DMS79 (cell line): ENCODE measurements at regions not wholly inside any gene's neighbourhood (a gene's known extent, or its start where the extent isn't known, plus 50 kb on each side); places are given as distances from the start of the nearest gene placed in this dataset.
"Not testable (repeated sequence)": the region's sequence is repeated elsewhere in the genome, so short reads cannot be mapped to it uniquely, and the experiment has no call there.

Source experiments
- DNase-seq: peaks from one replicate; lab custom pipeline; 2025; lab: John Stamatoyannopoulos, UW

DNA sequence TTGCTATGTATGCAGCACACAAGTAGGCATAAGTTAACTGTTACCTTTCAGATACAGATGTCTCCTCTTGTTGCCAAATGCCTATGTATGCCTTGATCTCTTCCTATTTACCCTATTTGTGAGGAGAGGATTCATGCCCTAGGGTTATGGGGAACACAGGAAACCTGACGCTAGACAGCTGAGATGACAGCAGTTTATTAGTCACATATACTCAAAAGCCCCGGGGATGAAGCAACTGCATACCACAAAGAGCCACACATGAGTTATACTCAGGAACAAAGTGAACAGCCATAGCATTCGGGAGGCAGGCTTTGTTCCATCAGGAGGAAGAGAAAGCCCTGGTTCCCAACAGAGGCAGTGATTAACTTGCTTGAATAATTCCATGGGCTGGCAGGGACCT, 1011.7 kb upstream of the PCDH7 start:
- no peak for DNase-seq

DNA sequence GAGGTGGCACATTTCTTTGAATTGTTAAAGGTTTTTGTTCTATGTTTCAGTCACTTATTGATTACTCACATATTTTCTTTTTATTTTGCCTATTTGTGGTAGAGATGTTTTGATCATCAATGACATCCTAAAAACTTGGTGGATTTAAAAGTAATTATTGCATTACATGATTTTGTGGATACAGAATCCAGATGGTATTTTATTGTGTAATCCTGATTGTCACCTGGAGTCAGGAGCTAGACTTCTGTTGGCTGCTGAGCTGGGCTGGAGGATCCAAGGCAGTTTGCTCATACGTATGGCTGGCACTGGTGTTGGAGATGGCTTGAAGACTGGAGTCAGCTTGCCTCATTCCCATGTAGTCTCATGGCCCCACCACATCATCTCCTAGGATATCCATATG, 1009.6 kb upstream of the PCDH7 start:
- no peak for DNase-seq

DNA sequence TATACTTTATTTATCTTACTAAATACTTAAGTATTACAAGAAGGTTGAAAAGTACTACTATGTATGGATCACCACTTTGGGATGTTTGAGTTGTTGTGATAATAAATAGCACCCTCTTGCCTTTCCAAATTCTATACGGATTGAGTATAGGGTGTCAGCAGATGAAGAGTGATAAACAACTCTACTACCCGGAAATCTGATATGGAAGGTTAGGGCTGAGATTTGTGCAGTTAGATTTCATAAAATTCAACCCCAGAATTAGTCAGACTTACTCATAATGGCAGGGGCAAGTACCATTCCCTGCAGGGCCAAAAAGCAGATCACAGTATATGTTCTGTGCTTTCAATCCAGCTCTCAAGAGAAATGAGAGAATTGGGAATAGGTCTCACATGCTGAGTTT, 1008.9 kb upstream of the PCDH7 start:
- no peak for DNase-seq

DNA sequence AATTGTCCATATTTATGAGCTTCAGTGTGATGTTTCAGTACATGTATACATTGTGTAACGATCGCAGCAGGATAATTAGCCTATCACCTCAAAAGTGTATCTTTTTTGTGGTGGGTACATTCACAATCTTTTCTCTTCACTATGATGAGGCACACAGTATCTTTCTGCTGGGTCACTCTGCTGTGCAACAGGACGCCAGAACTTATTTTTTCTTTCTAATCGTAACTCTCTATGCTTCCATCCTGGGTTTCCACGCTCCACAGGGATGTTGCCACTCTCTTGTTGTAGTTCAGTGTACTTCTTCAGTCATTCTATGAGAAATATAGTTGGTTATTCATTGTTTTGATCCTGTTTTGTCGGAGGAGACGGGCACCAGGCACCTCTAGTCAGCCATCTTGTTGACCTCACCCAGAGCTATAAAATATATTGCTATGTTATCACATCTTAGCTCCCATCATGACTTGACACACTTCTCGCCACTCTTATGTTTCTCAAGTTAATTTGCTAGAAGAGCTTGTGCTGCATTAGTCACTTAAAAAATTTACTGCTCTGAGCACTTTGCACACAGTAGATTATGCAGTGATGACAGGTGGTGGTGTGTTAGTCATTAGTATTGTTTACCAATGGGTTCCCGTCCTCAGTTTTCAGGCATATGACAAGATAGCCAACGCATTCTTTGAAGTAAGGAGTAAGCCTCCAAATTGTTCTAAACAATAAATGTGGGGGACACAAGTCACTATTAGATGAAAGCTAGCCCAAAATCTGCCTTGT, 1002.7 kb upstream of the PCDH7 start:
- no peak for DNase-seq

DNA sequence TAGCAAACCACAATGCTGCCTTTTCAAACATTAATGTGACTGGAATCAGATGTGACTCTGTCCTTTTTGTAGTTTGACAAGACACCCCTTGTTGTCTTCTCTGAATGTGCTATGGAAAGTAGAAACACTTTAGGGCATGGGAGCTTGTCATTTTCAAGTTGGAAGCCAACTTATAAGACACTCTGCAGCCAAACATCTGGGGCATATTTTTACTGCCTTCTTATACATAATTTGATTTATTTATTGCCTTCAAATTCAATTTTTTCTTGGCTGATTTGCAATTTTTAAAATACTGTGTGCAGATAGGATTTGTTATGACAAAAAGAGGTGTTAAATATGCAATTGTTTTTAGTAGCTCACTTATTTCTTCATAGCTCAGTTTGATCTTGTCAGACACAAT, 1002.0 kb upstream of the PCDH7 start:
- DNase-seq: no peak

DNA sequence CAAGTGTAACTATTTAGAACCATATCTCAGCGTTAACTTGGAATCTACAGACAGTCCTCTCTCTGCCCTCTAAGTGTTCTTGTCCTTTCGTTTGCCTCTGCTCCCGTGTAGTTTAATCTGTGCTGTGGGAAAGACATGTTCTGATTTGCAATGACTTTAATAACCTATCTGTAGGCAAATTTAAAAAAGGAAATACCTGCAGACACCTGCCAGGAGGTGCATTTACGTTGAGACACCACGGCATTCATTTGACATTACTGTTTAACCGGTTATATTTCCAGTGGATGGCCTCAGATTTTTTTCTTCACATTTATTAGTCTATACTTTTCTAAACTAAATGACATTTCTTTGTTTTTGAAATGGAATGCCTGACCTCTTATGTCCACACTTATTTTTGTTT, 997.9 kb upstream of the PCDH7 start:
- no peak for DNase-seq

DNA sequence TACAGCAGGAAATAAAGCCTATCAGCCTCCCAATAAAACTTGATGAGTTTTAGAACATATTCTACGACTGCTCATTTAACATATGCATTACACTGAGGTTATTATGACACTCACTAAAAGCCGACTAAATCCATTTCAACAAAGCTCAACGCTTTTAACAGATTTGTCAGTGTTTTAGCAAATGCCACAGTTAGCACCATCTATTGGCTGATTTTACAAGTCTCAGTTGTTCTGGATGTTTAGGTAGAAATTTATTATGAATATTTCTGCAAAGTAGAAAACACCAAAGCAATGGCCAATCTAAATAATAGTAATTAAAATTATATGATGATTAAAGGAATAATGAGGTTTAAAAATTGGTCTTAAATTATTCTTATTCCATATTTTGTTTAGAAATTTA, 993.2 kb upstream of the PCDH7 start:
- no peak for DNase-seq

DNA sequence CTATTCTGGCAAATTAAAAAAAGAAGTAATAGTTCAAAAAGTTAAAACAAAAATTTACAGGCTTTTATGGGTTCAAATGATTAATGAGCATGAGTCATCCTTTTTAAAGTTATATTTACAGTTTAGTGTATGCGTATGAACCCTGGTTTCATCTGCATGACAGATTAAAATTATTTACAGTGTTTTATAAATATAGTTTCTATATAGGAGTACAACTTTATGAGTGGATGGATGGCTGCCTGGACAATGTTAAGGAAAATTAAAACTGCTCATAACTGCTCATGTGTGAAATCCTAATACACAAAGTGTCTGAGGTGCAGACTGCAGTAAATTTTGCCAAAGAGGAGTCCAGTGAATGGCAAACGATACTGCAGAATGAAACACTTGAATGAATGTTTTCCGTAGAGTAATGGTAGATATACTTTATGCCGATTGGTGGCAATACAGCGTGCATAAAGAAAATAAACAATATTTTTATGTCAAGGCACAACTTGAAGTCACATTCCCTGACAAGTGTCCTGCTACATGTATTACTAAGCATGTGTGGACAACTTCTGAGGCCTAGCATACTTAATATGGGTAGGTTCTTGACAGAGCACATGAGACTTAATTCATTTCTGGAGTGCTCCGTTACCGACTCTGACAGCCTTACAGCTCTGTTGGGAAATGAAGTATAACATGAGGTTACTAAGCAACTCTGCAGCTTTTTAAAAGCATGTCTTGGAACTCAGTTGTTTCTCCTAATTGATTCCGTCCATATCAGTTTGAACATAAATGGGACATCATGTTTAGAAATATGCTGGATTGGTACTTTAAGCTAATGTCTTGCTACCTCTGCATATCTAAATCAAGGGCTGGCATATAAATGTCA, 985.6 kb upstream of the PCDH7 start:
- no peak for DNase-seq

DNA sequence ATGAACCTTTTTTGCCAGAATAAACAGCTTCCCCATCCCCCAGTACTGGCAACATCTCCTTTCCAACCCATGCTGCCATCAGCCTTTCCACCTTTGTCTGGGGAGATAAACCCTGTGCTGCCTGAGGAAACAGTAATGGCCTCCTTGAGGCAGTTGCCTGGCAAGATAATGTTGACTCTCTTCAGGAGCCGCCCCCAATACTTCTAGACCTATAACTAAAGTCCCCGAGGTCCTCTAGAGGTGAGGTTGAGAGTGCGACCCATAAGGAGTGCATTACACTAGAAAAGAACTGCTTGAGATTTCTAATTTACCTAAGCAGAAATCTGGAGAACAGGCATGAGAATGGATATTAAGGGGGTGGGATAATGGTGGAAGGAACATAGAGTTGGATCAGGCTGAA, 963.2 kb upstream of the PCDH7 start:
- DNase-seq: no peak

DNA sequence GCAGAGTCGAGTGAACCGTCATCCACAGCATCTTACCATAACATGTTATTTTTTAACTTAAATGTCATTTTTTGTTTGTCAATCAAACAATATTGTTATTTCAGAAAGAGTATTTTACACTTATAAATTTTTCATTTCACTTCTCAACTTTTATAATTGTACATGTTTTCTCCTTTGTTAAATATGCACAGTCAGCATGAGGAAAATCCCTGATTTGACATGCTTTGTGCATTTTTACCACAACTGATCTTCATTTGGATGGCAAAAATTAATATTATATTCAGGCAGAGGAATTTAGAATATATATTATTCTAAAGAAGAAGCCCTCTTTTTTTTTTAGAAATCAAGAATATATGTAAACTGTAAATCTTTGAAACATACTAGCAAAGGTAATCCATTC, 958.0 kb upstream of the PCDH7 start:
- DNase-seq: no peak

DNA sequence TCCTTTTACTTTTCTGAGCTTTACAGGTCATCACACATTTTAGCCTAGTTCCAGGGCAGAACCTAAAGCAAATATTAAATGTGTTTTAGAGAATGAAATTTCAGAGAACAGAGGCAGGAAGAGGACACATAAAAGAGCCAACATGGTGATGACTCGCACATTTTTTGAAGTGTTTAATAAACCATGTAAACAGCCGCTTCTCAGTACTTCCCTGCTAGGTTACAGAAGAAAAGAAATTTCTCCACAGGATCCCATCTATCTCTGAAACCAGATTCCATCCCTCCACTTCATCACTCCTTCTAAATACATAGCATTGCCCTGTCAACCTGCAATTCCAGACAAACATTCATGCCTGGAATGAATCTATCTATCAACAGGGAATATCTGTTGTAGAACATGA, 949.5 kb upstream of the PCDH7 start:
- DNase-seq: no peak

DNA sequence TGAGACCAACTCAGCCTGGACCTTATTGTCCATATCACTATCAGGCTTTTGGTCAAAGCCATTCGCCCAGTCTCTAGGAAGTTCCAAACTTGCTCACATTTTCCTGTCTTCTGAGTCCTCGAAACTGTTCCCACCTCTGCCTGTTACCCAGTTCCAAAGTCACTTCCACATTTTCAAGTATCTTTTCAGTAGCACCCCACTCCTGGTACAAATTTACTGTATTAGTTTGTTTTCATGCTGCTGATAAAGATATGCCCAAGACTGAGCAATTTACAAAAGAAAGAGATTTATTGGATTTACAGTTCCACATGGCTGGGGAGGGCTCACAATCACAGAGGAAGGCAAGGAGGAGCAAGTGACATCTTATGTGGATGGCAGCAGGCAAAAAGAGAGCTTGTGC, 932.0 kb upstream of the PCDH7 start:
- DNase-seq: not testable (repeated sequence)

DNA sequence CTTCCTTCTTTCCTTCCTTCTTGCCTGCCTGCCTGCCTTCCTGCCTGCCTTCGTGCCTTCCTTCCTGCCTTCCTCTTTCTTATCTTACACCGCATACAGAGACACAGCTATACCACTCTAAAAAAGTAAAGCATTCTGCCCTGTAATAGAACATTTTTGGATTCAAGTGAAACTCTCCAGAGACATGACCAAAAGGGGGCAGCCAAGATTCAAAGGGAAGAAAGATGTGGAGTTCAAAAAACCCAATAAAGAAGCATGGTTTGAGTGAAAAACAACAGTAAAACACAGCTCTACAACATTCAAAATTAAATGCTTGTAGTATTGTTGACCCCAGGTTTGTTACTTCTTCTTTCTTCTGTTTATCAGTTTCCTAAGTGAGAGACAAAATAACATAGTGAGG, 914.9 kb upstream of the PCDH7 start:
- DNase-seq: no peak

DNA sequence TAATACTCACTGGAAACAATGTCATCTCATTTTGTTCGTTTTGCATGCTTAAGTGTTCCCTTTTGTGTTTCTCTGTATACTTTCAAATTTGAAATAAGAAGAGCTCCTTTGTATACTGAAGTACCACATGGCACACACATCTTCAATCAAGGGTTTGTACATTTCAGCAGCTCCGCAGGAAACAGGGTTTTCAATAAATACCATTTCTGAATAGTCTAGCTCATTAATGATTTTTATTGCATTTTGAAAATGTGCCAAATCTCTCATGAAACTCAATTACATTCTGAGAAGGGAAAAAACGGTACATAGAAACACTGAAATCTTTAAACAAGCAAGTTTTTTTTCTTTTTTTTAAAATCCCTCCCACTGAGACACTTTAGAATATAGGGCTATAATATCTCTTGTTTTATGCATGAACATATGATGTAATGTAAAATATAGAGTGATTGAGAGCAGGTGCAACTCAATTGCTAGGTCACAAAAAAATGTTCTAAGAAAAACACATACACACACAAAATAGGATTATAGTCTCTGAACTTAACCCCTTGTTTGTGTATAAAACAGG, 914.2 kb upstream of the PCDH7 start:
- no peak for DNase-seq

DNA sequence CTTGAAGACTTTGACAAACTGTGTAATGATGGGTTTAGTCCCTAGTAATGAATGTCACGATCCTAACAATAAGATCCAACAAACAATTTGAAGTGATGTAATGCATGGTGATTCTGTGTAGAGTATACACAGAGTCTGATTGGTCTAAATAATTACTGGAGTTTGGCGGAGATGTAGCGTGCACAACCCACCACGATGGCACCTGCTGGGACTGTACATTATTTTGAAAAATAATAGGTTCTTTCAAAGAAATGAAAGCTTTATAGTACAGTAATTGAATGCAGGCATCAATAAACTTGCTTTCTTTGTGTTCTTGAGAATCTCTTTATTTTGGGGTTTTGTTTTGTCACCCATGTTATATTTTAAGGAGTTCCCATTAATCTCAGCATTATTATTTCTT, 902.2 kb upstream of the PCDH7 start:
- no peak for DNase-seq

DNA sequence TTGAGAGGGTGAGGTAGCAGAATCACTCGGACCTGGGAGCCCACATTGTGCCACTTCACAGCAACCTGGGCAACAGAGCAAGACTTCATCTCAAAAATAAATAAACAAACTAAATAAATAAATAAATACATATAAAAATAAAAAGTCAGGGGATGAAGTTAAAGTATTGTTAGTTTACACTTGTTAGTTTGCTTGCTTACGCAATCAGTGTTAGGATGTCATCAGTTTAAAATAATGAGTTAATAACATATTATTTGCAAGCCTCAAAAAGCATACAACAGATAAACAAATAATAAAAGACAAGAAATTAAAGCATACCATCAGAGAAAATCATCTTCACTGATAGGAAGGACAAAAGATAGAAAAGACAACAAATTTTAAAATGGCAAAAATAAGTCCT, 891.1 kb upstream of the PCDH7 start:
- DNase-seq: no peak

DNA sequence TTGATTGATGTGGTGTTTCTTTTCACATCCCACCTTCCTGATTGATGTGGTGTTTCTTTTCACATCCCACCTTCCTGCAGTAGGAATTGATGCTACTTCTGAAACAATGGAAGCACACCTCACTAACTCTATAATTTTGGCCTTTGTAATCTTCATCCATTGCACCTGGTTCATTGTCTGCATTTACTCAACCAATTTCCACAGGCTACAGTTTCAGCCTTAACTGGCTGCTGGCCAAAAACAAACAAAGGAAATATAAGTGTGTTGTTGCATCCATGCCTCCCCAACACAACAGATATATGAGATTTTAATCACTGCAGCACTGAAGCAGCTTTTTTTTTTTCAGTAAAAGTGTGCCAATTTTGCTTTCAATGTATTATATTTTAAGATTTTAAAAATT, 867.6 kb upstream of the PCDH7 start:
- DNase-seq: no peak

DNA sequence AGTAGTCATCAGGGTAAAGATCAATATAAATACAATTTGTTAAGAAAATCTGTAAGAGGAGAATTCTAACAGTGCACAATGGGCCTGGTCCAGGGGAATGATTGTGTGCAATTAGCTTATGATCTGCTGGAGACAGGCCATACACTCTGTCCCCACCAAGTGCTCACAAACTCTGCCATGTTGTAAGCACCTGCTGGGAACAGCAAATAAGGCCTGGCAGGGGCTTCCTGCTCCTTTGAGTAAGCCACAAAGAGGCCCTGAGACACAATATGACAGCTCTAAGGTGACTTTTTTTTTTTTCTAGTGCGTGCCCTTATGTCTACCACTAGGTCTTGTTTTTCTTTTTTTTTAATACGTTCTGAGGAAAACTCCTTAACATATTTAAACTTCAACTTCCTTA, 866.3 kb upstream of the PCDH7 start:
- no peak for DNase-seq

DNA sequence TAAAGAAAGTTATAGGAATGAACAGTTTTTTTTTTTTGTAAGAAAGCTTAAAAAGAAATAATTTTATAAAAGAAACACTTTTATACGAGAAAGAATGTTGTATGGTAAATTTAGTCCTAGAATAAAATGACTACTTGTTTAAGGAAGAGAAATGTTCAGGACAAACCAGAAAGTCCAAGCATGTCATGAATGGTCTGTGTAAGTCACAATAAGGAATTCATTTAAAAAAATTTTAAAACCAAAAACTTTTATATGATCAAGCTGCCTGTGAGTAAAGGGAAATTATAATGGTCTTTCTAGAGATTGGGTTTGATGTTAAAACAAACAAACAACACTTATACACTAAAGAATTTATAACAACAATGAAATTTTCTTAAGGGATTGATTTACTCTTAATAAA, 858.9 kb upstream of the PCDH7 start:
- DNase-seq: no peak

DNA sequence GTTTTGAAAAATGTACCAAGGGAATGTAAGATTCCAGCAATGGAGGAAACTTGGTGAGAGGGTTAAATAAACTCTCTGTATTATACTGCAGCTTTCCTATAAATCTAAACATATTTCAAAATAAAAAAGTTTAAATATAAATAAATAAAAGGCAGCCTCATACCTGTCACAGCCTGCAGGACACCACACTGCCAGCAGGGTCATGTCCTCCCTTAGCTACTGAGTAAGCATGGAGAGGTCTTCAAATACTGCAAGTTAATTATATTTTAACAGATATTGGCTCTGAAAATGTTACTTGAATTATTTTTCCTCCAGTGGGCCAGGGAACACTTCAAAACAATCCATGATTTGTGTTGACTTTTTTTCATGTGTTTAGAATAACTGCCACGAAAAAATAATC, 852.8 kb upstream of the PCDH7 start:
- DNase-seq: no peak

DNA sequence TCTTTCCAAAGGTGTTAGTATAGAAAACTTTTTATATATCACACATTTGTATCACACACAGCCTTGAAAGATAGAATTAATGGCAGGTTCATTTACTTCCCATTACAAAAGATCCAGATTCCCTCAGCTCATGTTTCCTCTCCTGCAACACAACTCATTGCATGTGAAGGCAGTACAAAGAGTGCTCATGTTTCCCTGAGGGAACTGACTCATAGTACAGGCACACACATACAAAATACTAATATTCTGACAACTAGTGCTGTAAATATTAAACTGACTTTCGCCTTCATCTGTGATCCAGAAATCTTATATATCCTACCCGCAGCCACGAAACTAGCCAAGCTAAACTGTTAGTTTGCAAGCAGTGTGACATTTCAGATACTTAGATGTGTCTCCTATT, 819.8 kb upstream of the PCDH7 start:
- no peak for DNase-seq

DNA sequence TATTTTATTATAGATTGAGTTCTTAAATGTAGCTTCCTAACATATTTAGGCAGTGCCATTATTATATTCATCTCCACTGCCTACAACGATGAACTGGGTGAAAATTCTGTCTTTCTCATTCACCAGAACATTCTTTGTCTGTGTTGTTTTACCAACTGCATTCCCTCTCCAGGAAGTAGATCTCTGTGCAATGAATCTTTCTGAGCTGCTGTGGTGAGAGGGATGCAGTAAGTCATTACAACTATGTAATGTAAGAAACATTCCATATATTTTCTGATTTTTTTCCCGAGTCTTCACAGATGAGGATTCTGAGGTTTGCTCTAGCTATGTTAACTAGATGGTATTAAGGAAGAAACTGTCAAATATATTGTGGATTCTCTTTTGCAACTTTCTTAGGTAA, 811.9 kb upstream of the PCDH7 start:
- DNase-seq: no peak

DNA sequence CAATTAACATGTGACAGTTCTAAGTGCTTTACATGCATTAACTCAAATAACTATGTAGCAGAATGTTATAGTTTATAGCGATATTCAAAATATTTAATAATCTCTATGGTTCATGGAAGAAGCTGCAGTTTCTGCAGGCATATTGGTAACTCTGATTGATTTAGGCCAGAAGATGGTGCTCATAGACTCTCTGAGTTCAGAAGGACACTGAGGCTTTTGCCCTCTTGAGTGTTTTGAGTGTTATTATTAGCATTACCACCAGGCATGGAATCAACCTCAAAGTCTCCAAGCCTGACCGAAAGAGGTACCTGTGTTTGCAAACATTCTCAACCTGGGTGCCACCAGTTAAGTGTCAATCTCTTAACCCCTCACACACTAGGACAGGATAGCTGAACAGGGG, 792.3 kb upstream of the PCDH7 start:
- no peak for DNase-seq
